HG02852 (cell line): ENCODE measurements at regions not wholly inside any gene's neighbourhood (a gene's known extent, or its start where the extent isn't known, plus 50 kb on each side); places are given as distances from the start of the nearest gene placed in this dataset.

Experiments used
- ATAC-seq: cut with Tn5 transposase; IDR thresholded peaks from one replicate; pipeline ENCODE4 v1.9.1; 2021; ENCODE audit warnings: mild to moderate bottlenecking, moderate library complexity; ENCODE audit not compliant: unreplicated experiment

DNA sequence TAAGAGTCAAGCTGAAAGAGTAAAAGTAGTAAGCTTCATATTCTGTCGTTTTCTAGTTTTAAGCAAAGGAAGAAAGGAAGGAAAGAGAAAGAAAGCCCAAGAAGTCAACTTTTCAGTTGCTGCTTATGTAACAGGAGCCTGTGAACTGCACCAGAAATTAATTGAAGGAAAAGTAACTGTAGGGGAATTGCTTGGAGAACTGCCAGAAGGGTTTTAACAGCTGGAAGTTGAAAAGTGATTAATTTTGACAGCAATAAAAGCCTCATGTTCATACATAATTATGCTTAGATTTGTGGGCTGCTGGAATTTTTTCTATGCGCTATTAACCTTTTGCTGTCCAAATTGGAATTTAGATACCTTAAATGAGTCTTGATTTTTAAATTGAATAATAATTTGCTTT lies 255.7 kb downstream of the ENC1 start:
- ATAC-seq, result no peak

- ATAC-seq, result no peak
Observed at GRCh38 chr5:74382987-74383593, 257.4 kb downstream of the ENC1 start.

DNA sequence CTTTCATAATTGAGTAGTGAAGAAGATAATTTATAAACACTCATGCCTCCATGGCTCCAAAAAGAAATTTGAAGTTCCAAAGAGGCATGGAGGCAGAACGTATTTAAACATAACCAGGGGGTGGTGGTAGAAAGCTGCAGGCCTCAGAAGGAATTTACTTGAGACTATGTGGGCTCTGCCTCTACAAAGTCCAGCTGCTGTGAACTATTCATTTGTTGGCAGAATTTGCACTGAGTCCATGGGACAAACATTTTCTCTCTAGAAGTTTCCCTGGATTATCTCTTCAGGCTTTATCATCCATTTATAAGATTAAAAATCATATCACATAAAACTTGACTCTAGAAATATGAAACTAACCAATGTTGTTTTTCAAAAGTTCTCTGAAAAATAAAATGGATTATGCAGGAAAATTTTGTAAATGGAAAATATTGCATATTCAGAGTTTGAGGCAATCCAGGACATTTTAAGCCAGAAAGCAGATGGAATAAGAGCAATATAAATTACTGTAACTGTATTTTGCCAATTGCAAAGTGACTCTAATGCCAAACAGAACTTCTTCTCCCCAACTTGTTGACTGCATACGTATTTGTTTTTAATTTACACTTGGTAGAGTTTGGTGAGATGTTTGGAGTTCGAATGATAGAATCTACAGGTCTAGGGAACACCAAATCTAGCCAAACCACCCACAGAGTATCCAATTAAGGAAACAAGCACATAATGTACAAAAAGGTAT lies 258.2 kb downstream of the ENC1 start:
- ATAC-seq, result no peak

- no peak for ATAC-seq
Observed at GRCh38 chr5:74380193-74380592, 260.3 kb downstream of the ENC1 start.

DNA sequence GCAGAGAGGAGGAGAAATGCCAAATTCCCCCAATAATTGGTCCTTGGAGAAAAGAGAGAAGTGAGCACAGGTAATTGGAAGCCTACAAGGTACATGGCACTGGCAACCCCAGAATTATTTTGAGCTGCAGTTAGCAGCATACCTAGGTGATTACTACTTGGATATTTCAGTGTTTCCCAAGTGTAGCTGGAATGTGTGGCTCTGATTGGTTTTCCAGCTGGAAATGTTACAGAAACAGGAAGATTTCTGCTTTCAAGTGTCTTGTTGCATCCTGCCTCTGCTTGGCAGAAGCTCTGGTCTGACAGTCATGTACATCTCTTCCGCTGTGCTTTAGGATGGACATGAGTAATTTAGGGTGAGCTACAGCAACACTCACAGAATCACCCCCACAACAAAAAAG lies 262.1 kb downstream of the ENC1 start:
- ATAC-seq, result no peak

DNA sequence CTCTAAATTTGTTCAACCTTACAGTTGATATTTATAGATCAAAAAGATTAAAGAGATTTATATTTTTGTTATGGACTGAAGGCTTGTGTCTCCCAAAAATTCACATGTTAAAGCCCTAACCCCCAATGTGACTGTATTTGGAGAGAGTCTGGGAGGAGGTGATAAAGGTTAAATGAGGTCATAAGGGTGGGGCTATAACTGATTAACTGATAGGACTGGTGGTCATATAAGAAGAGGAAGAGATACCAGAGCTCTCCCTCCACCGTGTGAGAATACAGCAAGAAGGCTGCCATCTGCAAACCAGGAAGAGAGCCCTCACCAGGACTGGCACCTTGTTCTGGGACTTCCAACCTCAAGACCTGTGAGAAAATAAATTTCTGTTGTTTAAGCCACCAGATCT lies 264.3 kb downstream of the ENC1 start:
- ATAC-seq, result no peak

GRCh38 chr5:74375271-74375670 lies 265.3 kb downstream of the ENC1 start:
- ATAC-seq, result no peak

DNA sequence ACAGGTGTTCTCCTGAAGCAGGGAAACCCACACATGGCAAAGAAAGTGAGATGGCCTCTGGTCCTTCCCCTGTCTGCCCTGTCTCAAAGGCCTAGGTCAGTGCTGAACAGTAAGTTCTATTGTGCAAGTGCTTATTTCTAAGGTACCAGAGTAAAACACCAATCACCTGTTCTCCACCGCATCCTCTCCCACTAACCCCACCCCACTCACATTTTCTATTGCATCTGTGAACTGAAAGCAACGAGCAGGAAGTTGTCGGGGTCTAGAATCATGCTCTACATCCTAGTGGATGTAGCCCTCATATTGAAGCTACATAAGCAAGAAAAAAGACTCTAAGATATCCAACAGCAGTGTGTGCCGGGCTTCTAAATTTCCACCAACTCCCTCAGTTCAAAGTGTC lies 265.9 kb downstream of the ENC1 start:
- no peak for ATAC-seq

- ATAC-seq, result no peak
Observed at GRCh38 chr5:74373076-74373475, 267.5 kb downstream of the ENC1 start.

GRCh38 chr5:74372502-74373064 lies 267.9 kb downstream of the ENC1 start:
- no peak for ATAC-seq

GRCh38 chr5:74372051-74372450 lies 268.5 kb downstream of the ENC1 start:
- no peak for ATAC-seq

DNA sequence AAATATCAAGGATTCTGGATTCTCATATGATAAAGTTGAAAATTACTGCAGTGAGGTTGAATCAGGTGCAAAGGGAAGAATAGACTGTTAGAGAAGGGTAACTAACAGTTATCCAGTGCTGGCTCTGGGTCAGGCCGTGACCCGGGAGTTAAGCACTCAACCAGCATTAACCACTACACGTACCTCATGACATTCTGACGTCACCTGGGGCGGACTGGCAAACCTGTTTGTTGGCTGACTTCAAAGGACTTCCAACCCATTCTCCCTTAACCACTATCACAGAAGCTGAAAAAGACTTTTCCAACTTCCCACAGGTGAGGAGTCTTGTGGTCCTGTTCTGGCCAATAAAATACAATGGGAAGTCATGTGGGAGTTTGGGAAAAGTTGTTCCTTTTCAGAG lies 268.9 kb downstream of the ENC1 start:
- ATAC-seq, result no peak

DNA sequence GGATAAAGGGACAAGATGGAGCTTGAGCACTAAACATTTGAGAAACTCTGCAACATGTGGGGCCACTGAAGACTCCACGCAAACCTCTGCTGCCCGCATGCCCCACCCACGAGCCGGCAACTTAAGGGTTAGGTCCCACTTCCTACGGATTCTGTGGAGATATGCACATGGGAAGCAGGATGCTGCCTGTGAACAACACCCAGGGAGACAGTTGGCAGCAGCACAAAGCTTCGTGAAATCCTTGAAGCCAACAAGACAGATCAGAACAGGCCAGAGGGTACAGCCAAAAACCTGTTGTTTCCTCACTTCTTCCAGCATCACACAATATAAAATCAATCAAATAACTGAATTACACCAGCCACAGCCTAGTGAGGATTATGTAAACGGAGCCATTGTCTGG lies 270.4 kb downstream of the ENC1 start:
- no peak for ATAC-seq

DNA sequence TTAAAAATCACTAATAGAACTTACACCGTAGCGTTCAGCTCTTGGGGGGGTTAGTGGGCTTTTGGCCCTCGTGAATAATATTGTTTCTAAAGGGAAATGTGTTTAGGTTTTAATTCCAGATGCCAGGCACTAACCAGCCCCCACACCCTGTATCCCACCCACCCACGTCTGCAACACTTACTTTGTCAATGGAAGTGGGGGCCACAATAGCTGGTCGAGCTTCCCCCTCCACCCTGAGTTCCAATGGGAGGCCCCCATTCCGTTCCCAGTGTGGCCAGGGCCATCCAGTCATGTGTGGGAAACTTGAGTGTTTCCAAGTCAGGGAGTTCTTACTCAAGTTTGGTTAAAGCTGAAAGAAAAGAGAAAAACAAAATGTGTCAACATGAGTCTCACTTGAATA lies 271.4 kb downstream of the ENC1 start:
- ATAC-seq, result no peak

- no peak for ATAC-seq
Observed at GRCh38 chr5:74367934-74368333, 272.6 kb downstream of the ENC1 start.

DNA sequence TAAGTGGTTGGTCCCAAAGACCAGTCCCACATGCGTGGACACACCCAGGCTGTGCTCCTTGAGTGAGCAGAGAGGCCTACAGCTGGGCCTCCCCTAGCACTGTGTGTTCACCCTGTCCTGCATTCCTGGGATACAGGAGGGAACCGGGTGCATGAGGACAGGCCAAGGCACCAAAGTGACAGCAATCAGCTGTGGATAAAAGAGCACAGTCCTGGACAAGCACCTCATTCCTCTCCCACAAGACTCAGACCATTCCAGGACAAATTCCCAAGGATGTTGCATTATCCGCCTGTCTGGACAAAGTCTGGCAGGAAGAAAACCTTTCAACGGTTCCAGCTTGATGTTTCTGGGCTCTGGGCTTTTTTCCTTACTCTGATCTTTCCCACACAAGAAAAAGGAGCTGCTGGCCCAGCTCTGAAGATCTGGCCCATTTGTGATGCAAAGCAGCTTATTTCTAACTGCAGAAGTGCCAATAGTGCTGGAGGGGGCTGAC lies 273.2 kb downstream of the ENC1 start:
- ATAC-seq, result no peak

- ATAC-seq, result no peak
Observed at GRCh38 chr5:74365723-74366122, 274.8 kb downstream of the ENC1 start.

DNA sequence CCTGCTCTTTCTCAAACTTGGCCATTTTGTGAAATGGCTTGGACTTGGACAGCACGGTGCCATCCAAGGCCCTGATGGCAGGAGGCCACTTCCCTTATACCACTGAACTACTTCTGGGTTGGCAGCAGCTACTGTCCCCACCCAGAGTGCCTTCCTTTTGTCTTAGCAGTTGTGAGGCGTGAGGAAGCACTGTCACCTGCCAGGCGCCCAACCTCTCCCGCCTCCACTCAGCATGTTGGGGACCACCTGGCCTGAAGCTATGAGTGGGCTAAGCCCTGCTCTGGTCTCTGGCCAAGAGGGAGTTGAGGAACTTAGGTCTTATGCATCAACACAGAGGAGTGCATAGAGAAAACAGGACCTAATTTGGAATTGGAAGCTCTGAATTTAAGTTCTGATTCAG lies 276.0 kb downstream of the ENC1 start:
- no peak for ATAC-seq

DNA sequence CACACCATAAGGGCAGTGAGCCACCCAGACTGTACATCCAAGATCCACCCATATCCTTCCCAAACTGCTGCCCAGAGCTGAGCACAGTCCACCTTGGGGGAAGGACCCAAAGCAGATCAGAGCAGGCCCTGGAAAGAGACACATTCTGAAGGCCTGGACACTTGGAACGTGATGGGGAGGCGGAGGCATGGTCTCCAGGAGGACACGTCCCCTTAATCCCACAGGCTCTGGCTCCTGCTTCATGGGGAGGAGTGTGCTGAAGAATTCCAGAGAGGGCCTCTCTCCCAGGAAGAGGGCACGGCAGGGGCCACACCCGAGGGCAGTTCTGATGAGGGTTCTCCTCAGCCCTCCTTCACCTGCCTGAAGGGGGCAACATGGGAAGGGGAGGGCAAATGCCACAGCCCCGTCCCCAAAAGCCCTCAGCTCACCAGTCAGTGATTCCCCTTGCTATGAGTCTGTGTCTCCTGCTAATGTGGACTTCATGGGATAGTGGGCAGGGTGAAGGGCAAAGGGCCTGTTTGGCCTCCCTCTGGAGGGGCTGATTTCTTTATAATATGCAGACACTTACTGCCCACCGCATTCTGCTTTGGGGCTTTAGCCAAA lies 276.8 kb downstream of the ENC1 start:
- ATAC-seq, result no peak

GRCh38 chr5:74361406-74362358 lies 278.8 kb downstream of the ENC1 start:
- ATAC-seq, result no peak
